ENCODE measurements at regions not wholly inside any gene's neighbourhood (a gene's known extent, or its start where the extent isn't known, plus 50 kb on each side); places are given as distances from the start of the nearest gene placed in this dataset.

- no peak for TF ChIP-seq CTCF (IDR thresholded peaks at IDR 0.05; ENCODE audit: unreplicated experiment)
- no peaks in the 10 kb centered on the region for H3K4me1 Mint-ChIP-seq (ENCODE audit: low read depth, unreplicated experiment)
- H3K36me3 Mint-ChIP-seq (ENCODE audit: insufficient read depth, unreplicated experiment), result no peaks in the 10 kb centered on the region
- no TSS peak for BruUV-seq (replicated peaks)
- no peak for DNase-seq
- no peak overlapping the region for H3K27ac Mint-ChIP-seq (ENCODE audit: unreplicated experiment)
- intact Hi-C loops (cut with micrococcal nuclease; ENCODE audit: unreplicated experiment), result no loop called here
- CTCF ChIA-PET, result no interaction called here
- H3K9me3 Mint-ChIP-seq (ENCODE audit: low read depth, unreplicated experiment), result peaks cover 8% of the 10 kb centered on the region
- H3K27me3 Mint-ChIP-seq (ENCODE audit: unreplicated experiment), result no peaks in the 10 kb centered on the region
- no peak overlapping the region for H3K4me3 Mint-ChIP-seq (ENCODE audit: low read depth, unreplicated experiment)
These were observed 567.7 kb upstream of the TBL1XR1 start for GRCh38 chr3:177764933-177765332.

GRCh38 chr3:177770383-177771230, 573.3 kb upstream of the TBL1XR1 start:
- Mint-ChIP-seq H3K27me3 (ENCODE audit: unreplicated experiment) (no peaks in the 10 kb centered on the region), H3K36me3 (ENCODE audit: insufficient read depth, unreplicated experiment) (no peaks in the 10 kb centered on the region), H3K4me1 (ENCODE audit: low read depth, unreplicated experiment) (no peaks in the 10 kb centered on the region), H3K9me3 (ENCODE audit: low read depth, unreplicated experiment) (peaks cover 3% of the 10 kb centered on the region), H3K4me3 (ENCODE audit: low read depth, unreplicated experiment) (no peak overlapping the region), H3K27ac (ENCODE audit: unreplicated experiment) (no peak overlapping the region)
- CTCF ChIA-PET, result interaction anchor here (0.6 kb wide), 1 partner anchor 512 kb away, joined by 5 read pairs; no protein-coding TSS in a partner anchor
- intact Hi-C loops (cut with micrococcal nuclease; ENCODE audit: unreplicated experiment), result loop anchor here (10.0 kb wide), 1 partner anchor 576 kb away; the partner anchor contains the start of gene TBL1XR1
- TF ChIP-seq CTCF (IDR thresholded peaks at IDR 0.05; ENCODE audit: unreplicated experiment), result no peak
- no TSS peak for BruUV-seq (replicated peaks)
- no peak for DNase-seq

- H3K36me3 Mint-ChIP-seq (ENCODE audit: insufficient read depth, unreplicated experiment), result no peaks in the 10 kb centered on the region
- no peak overlapping the region for H3K4me3 Mint-ChIP-seq (ENCODE audit: low read depth, unreplicated experiment)
- TF ChIP-seq CTCF (IDR thresholded peaks at IDR 0.05; ENCODE audit: unreplicated experiment), result no peak
- H3K4me1 Mint-ChIP-seq (ENCODE audit: low read depth, unreplicated experiment), result peaks cover 8% of the 10 kb centered on the region
- no peak for DNase-seq
- H3K9me3 Mint-ChIP-seq (ENCODE audit: low read depth, unreplicated experiment), result peaks cover 3% of the 10 kb centered on the region
- no TSS peak for BruUV-seq (replicated peaks)
- no peak overlapping the region for H3K27ac Mint-ChIP-seq (ENCODE audit: unreplicated experiment)
- H3K27me3 Mint-ChIP-seq (ENCODE audit: unreplicated experiment), result no peaks in the 10 kb centered on the region
- intact Hi-C loops (cut with micrococcal nuclease; ENCODE audit: unreplicated experiment), result loop anchor here (10.0 kb wide), 1 partner anchor 577 kb away; the partner anchor contains the start of gene TBL1XR1
- CTCF ChIA-PET, result no interaction called here
These were observed 574.5 kb upstream of the TBL1XR1 start for GRCh38 chr3:177771780-177772179.

DNA sequence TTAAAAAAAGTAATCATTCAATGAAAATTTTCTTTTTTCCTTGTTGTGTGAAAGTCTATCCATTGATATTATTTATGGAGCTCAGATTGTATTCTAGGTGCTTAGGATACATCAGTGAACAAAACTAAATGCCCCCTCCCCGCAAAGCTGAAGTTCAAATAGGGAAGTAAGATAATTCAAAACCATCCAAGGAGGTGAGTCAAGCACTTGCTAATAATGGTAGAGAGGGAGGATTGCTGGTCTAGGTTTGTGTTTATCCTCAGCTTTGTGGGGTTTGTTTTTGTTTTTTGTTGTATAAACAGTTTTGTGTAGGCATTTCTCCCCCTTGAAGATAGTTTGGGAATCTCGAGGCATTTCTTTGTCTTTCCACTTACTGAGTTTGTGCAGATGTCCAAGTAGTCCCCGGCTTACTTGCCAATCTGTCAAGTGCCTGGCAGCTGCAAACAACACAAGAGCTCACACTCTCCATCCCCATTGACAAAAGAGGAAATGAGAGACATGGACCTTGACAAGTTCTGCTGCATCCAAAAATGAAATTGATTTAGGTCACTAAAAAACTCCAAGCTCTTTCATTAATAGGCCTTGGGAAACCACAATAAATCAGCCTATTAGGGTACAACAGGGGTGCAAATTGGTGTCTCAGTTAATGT, 575.8 kb upstream of the TBL1XR1 start:
- DNase-seq, result no peak
- CTCF ChIA-PET, result interaction anchor here (0.5 kb wide), 1 partner anchor 1914 kb away, joined by 3 read pairs; no protein-coding TSS in a partner anchor
- Mint-ChIP-seq H3K4me1 (ENCODE audit: low read depth, unreplicated experiment) (peaks cover 12% of the 10 kb centered on the region), H3K27me3 (ENCODE audit: unreplicated experiment) (no peaks in the 10 kb centered on the region), H3K27ac (ENCODE audit: unreplicated experiment) (no peak overlapping the region), H3K36me3 (ENCODE audit: insufficient read depth, unreplicated experiment) (no peaks in the 10 kb centered on the region), H3K4me3 (ENCODE audit: low read depth, unreplicated experiment) (no peak overlapping the region), H3K9me3 (ENCODE audit: low read depth, unreplicated experiment) (peaks cover 1% of the 10 kb centered on the region)
- intact Hi-C loops (cut with micrococcal nuclease; ENCODE audit: unreplicated experiment), result loop anchor here (10.0 kb wide), 1 partner anchor 578 kb away; the partner anchor contains the start of gene TBL1XR1
- no TSS peak for BruUV-seq (replicated peaks)
- no peak for TF ChIP-seq CTCF (IDR thresholded peaks at IDR 0.05; ENCODE audit: unreplicated experiment)

All from Calu3 (cell line).